COLO668 (cell line): ENCODE measurements at regions not wholly inside any gene's neighbourhood (a gene's known extent, or its start where the extent isn't known, plus 50 kb on each side); places are given as distances from the start of the nearest gene placed in this dataset.

Source experiments
- DNase-seq: peaks from one replicate; lab custom pipeline; 2025; ENCODE audit not compliant: unreplicated experiment; lab: John Stamatoyannopoulos, UW

DNA sequence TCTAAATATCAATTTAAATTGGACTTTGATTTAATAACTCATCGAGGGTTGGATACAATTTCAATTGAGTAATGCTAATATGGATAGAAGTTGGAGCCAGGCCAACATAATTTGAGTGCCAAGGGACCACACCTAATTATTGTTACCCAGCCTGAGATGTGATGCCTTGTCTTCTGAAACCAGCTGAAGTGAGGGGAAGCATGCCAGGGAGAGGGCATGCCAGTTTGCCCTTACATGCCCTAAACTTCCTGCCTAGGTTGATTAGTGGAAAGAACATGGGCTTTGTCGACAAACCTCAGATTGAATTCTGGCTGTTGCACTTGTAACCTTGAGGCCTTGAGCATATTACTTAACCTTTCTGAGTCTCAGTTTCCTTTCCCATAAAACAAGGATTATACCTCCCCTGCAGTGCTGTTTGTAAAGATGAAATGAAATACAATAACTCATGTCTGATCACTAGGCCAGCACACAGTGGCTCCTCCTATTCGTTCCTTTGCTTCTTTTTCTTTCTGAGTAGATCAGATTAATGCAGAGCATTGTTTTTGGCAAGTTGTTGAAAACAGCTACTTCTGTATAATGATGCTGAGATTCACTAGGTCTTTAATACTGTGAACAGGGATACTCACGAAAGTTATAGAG, 412.8 kb downstream of the TLE4 start:
- DNase-seq: no peak

DNA sequence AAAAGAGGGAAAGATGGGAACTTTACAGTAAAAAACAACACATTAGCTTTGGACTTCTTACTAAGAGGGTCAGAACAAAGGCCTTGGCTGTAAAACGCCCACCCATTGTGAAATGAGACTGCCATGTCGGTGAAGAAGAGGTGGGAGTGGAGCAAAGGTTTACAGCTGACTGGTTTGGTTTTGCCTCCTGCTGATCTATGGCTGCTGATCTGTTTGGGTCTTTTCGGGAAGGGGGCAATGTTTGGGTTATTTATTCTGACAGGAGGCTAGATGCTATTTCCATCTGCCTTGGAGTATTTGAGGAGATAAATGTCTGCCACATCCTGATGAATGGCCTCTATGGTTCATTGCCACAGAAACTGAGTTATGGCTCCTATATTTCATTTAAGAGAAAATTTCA, 408.7 kb downstream of the TLE4 start:
- DNase-seq: no peak

- DNase-seq: no peak
Measured at GRCh38 chr9:79977510-79978197, 405.9 kb downstream of the TLE4 start.

DNA sequence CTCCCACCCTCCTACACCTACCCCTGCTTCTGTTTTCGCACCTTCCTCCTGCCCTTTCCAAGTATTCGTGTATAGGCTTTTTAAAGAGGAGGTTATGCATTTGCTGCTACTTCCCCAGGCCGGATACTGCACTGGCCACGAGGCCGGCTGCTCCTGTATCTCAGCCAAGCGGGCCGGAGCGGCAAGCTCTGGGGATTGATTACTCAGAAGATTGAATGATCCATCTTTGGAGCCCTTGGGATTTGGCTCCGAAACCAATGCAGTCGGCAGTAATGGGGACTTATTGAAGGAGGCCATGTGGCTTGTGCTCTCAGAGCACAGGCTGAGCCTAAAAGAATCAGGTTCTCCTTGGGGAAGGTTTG, 405.3 kb downstream of the TLE4 start:
- peak; percentile 61 for DNase-seq

DNA sequence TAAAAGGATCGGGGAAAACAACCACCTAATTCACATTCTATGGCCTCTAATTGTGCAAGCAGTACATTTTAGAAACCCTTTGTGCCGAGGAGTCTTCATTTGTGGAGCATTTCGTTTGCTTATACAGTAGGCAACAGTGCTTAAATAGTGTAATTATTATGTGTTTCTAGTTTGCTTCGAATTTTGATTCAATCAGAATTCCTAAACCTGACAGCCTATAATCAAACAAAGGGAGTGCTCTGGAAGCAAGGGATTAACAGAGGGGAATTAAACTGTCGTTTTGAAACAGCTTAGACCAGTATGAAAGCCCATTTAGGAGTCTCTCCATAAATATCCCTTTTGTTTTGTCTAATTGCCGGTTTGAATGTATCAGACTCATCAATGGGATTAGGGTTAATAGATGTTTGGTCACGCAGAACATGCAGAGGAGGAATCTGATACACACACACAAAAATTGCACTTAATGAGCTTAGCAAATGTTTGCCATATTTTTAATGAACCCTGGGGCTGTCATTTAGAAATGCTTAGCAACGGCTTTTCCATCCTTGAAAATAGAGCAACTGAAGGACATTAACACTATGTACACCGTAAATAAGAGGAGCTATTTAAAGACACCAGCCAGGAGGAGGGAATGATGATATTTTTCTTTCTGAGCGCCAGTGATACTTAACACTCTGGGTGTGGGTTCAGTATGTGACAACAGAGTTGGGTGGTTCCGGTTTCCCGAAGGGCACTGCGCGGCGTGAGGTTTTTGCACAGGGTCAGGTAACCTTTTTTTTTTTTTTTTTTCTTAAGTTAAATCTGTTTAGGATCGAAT, 404.7 kb downstream of the TLE4 start:
- peak; percentile 64 for DNase-seq

GRCh38 chr9:79975621-79976256, 404.0 kb downstream of the TLE4 start:
- peak; percentile 61 for DNase-seq

GRCh38 chr9:79974806-79975422, 403.1 kb downstream of the TLE4 start:
- DNase-seq: no peak

DNA sequence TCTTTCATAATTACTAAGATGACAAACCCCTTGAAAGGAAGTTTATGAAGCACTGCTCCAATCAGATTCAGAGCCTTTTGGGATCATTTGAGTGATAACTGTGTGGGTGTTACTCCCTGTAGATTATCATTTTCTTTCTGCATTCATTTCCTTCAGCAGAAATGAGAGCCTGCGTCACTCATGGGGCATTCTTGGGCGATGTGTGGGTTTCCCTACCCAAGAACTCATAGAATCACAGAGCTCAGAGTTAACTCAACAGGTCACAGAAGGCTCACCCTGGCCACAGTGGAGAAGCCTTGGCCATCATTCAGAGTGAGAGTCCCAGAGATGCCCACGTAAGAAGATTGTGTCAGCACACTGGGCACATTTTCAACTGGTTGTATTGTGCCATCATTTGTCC, 401.9 kb downstream of the TLE4 start:
- DNase-seq: no peak

DNA sequence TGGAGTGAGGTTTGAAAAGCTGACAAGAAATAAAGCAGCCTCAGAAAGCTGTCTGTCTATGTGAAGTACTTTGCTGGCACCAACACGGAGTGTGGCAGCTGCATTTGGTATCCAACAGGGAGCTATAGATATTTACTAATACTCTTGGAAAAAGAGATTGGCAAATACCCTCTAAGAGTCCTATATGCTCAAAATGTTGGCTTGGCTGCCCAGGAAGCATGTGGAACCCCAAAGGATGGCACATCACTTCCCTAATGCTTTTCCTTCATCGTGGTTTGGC, 398.3 kb downstream of the TLE4 start:
- no peak for DNase-seq

- DNase-seq: no peak
Measured at GRCh38 chr9:79969393-79970145, 397.8 kb downstream of the TLE4 start.

DNA sequence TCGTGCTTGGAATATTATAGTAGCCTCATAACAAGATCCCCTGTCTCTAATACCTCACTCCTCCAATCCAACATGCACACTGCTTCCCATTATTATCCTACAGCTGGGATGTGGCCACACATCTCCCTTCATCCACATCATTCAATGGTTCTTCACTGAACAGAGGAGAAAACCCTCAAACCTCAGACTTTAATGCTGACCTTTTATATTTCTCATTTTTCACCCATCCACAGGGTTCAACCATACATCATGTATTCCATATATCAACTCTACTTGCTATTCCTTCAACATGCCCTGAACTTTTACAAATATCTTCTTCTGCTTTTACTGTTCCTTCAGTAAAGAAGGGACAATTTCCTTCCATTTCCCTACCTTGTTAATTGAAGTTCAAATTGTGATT, 396.8 kb downstream of the TLE4 start:
- DNase-seq: no peak

GRCh38 chr9:79962836-79963235, 391.1 kb downstream of the TLE4 start:
- DNase-seq: no peak

- DNase-seq: no peak
Measured at GRCh38 chr9:79962150-79962549, 390.4 kb downstream of the TLE4 start.

DNA sequence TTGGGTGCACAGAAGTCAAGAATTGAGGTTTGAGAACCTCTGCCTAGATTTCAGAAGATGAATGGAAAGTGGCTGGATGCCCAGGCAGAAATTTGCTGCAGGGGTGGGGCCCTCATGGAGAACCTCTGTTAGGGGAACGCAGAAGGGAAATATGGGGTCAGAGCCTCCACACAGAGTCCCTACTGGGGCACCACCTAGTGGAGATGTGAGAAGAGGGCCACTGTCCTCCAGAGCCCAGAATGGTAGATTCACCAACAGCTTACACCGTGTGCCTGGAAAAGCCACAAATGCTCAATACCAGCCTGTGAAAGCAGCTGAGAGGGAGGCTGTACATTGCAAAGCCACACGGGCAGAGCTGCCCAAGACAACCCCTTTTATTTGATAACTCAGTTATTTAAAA, 383.5 kb downstream of the TLE4 start:
- DNase-seq: no peak

GRCh38 chr9:79953908-79954307, 382.1 kb downstream of the TLE4 start:
- DNase-seq: no peak

- no peak for DNase-seq
Measured at GRCh38 chr9:79952401-79952800, 380.6 kb downstream of the TLE4 start.

DNA sequence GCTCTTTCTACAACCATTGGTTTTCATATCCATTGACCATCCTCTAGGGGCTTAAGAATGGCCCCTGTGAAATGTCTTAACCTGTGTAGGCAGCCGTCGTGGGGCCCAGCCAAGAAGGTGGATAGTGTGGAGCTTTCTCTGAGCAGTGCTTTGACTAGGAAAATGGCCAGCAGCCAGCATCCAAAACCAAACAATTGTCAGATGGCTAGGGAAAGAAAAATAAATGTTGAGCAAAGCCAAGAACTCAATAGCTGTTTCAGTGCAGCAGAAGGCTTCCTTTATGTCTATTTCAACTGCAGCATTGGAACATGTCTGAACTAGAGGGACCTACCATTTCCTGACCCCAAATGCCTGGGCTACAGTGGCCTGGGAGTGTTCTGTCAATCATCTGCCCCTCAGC, 374.9 kb downstream of the TLE4 start:
- DNase-seq: no peak

DNA sequence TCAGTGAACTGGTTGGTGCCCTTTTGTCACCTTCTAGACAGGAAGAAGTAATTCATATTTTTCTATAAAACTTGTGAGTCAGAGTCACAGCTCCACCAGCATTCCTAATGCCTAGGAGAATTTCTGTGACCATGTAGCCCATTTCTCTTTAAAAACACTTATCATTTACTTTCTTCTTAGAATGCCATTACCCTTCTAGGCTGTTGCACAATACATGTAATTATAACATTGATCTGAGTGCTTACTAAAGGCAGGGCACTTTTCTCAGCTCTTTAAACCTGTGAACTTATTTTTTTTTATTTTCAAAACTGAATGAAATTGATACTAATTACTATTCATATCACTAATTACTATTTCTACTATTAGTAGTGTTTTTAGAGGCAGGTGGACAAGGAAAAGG, 373.7 kb downstream of the TLE4 start:
- DNase-seq: no peak

DNA sequence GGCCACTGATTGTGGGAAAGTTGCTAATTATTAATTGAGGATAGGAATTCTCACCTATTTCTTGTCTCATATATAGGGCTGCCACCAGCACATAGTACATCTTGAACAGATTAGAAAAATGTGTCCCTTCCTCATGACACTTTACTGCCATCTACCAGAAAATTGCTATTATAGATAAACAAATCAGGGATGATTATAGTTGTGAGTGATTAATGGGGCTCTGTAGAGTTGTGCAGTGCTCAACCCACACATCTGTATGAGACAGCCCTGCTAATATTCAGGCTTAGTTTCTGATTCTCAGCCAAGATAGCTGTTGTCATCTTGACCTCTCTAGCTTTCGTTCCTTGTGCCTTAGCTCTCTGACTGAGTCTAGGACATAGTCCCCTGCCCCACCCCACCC, 373.3 kb downstream of the TLE4 start:
- DNase-seq: no peak

DNA sequence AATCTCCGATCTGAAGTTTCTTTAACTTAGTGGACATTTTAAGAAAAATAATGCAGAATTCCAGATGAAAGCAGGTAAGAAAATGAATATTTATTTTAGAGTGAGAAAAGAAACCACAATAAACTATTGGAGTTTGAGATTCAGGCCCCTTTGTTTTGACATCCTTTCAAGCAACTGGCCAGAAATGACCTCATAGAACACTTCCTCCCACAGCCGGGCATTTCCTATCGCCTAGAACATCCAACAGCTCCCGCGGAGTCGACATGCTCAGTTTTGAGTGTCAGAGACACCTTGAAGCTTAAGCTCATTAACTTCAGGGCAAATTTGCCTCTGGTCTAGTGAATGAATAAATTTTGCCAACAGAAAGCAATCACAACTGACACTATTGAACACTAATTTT, 369.2 kb downstream of the TLE4 start:
- no peak for DNase-seq

DNA sequence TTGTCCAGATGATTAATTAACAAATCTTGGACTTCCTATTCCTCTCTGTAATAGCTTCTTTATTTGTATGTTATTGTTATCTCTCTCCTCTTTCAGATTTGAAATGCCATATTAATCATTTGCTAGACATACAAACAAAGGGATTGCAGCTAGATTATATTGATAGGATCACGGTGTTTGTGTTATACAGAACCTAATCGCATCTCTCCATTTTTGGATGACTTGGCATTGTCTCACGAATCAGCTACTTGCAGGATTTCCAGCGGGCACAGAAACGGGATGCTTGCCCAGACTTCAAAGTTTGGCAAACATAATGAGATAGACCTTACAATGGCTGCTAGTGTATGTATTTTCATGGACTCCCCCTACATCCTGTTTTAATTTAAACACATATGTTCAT, 368.1 kb downstream of the TLE4 start:
- DNase-seq: no peak
